IPS-NIHi11 (cell line): ENCODE measurements at regions not wholly inside any gene's neighbourhood (a gene's known extent, or its start where the extent isn't known, plus 50 kb on each side); places are given as distances from the start of the nearest gene placed in this dataset.
A peak's percentile ranks its signal among the peaks of the same experiment; 100 is the strongest.
"Not testable (repeated sequence)": the region's sequence is repeated elsewhere in the genome, so short reads cannot be mapped to it uniquely, and the experiment has no call there.

Experiments
- DNase-seq: peaks from one replicate; pipeline ENCODE4 v3.0.0; 2012; ENCODE audit warnings: mixed read lengths, low spot score

- DNase-seq = no peak
Measured at GRCh38 chr4:63233671-63234070, 1175.6 kb downstream of the TECRL start.

GRCh38 chr4:63232058-63232457 lies 1177.2 kb downstream of the TECRL start:
- no peak for DNase-seq

GRCh38 chr4:63226229-63226628 lies 1183.0 kb downstream of the TECRL start:
- no peak for DNase-seq

- no peak for DNase-seq
Measured at GRCh38 chr4:63222466-63222865, 1186.8 kb downstream of the TECRL start.

GRCh38 chr4:63221477-63221876 lies 1187.8 kb downstream of the TECRL start:
- no peak for DNase-seq

GRCh38 chr4:63218856-63219255 lies 1190.4 kb downstream of the TECRL start:
- peak; percentile 10 for DNase-seq

- no peak for DNase-seq
Measured at GRCh38 chr4:63214076-63214475, 1195.2 kb downstream of the TECRL start.

GRCh38 chr4:63211776-63212479 lies 1197.3 kb downstream of the TECRL start:
- DNase-seq = peak; percentile 4

GRCh38 chr4:63211375-63211774 lies 1197.9 kb downstream of the TECRL start:
- no peak for DNase-seq

GRCh38 chr4:63193029-63193428 lies 1216.2 kb downstream of the TECRL start:
- not testable (repeated sequence) for DNase-seq

GRCh38 chr4:63171341-63171740 lies 1237.9 kb downstream of the TECRL start:
- DNase-seq = no peak

- DNase-seq = no peak
Measured at GRCh38 chr4:63170923-63171322, 1238.3 kb downstream of the TECRL start.

- no peak for DNase-seq
Measured at GRCh38 chr4:63169836-63170235, 1239.4 kb downstream of the TECRL start.

GRCh38 chr4:63155561-63155960 lies 1253.7 kb downstream of the TECRL start:
- DNase-seq = no peak

- DNase-seq = no peak
Measured at GRCh38 chr4:63123441-63123840, 1285.8 kb downstream of the TECRL start.

- no peak for DNase-seq
Measured at GRCh38 chr4:63122955-63123354, 1286.3 kb downstream of the TECRL start.

- no peak for DNase-seq
Measured at GRCh38 chr4:63106600-63106999, 1302.7 kb downstream of the TECRL start.

GRCh38 chr4:63105839-63106238 lies 1303.4 kb downstream of the TECRL start:
- no peak for DNase-seq

- no peak for DNase-seq
Measured at GRCh38 chr4:63090641-63091040, 1318.6 kb downstream of the TECRL start.

- DNase-seq = no peak
Measured at GRCh38 chr4:63085091-63085490, 1324.2 kb downstream of the TECRL start.

GRCh38 chr4:63080934-63081333 lies 1328.3 kb downstream of the TECRL start:
- DNase-seq = no peak

- no peak for DNase-seq
Measured at GRCh38 chr4:63063760-63064159, 1345.5 kb downstream of the TECRL start.

GRCh38 chr4:63062891-63063290 lies 1346.4 kb downstream of the TECRL start:
- DNase-seq = not testable (repeated sequence)

- DNase-seq = no peak
Measured at GRCh38 chr4:63049726-63050125, 1359.5 kb downstream of the TECRL start.
